Panc1 (cell line): ENCODE measurements at regions not wholly inside any gene's neighbourhood (a gene's known extent, or its start where the extent isn't known, plus 50 kb on each side); places are given as distances from the start of the nearest gene placed in this dataset.

Experiments used
- CTCF ChIP-seq: fragments of 450-650 bp; IDR thresholded peaks from 2 replicates; pipeline ENCODE4 v1.5.1; 2017; ENCODE audit warnings: mild to moderate bottlenecking
- POLR2AphosphoS5 ChIP-seq: IDR thresholded peaks from 2 replicates; pipeline ENCODE4 v1.6.1; 2012; ENCODE audit warnings: mild to moderate bottlenecking, low read depth, low read length, moderate library complexity
- REST ChIP-seq, 2 experiments: IDR thresholded peaks; 2 replicates each; pipeline ENCODE4 v1.6.1; 2011 to 2012; ENCODE audit warnings: low read depth in 2 of 2, control low read depth in 1 of 2, low read length in 1 of 2, mild to moderate bottlenecking in 1 of 2, moderate library complexity in 1 of 2; ENCODE audit not compliant: insufficient read depth in 1 of 2
- SIN3A ChIP-seq: IDR thresholded peaks from 2 replicates; pipeline ENCODE4 v1.6.1; 2012; ENCODE audit warnings: low read depth, mild to moderate bottlenecking, low read length, moderate library complexity, borderline replicate concordance; ENCODE audit not compliant: insufficient read depth
- TCF7L2 ChIP-seq: IDR thresholded peaks from 2 replicates; pipeline ENCODE4 v1.6.1; 2011; ENCODE audit warnings: mild to moderate bottlenecking, low read depth, low read length, inconsistent platforms

DNA sequence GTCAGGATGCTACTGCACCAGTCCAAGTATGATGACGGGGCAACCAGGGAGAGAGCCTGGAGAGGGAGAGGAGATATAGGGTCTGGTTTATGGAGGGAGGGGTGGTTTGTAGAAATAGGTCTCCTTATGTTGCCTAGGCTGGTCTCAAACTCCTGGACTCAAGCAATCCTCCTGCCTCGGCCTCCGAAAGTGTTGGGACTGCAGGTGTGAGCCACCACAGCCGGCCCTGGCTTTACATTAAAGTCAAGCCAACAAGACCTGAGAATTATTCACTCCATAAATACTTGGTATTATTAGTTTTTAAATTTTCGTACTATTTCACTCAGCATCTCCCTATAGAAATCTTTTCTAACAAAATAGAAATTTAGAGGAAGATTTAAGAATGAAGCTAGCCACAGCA lies 86.8 kb downstream of the MATN1 start:
- TF ChIP-seq CTCF: no peak
- no peak for TF ChIP-seq POLR2AphosphoS5
- no peak for TF ChIP-seq REST (IDR thresholded peaks at IDR 0.05; ENCODE audit: insufficient read depth in 1 of 2, low read depth in 2 of 2, low read length in 1 of 2)
- TF ChIP-seq SIN3A: no peak
- TF ChIP-seq TCF7L2: no peak
